Gastrocnemius medialis (tissue), 4 donors: ENCODE measurements at regions not wholly inside any gene's neighbourhood (a gene's known extent, or its start where the extent isn't known, plus 50 kb on each side); places are given as distances from the start of the nearest gene placed in this dataset.

Experiments used
- ATAC-seq, 2 donors: fragments of 150-250 bp; one replicate each; pipeline ENCODE4 v1.9.1; 2016
- DNase-seq, 2 donors: peaks; one replicate each; pipeline ENCODE4 v3.0.0-alpha.2; 2019
- H3K27ac ChIP-seq, 4 donors: fragments of 200-600 bp; sonication (generic); 1 replicate in 1 of 4; 2 replicates in 3 of 4; pipeline ENCODE4 v1.5.1; 2016 to 2018; ENCODE audit warnings: mild to moderate bottlenecking in 2 of 4, moderate library complexity in 1 of 4
- H3K27me3 ChIP-seq, 3 donors: fragments of 200-600 bp; sonication (generic) in 2 of 3; 1 replicate in 1 of 3; 2 replicates in 2 of 3; pipeline versions ENCODE4 v1.5.1 to v1.6.0; 2016 to 2019; ENCODE audit warnings: mild to moderate bottlenecking in 1 of 3, moderate library complexity in 1 of 3
- H3K36me3 ChIP-seq, 2 donors: fragments of 200-600 bp; sonication (generic) in 1 of 2; one replicate each; pipeline ENCODE4 v1.5.1; 2017 to 2018
- H3K4me1 ChIP-seq, 2 donors: fragments of 200-600 bp; sonication (generic) in 1 of 2; one replicate each; pipeline ENCODE4 v1.5.1; 2016 to 2017; ENCODE audit warnings: mild to moderate bottlenecking in 2 of 2
- H3K4me3 ChIP-seq, 4 donors: fragments of 200-600 bp; sonication (generic) in 3 of 4; 1 replicate in 1 of 4; 2 replicates in 3 of 4; pipeline ENCODE4 v1.5.1; 2016 to 2019; ENCODE audit warnings: mild to moderate bottlenecking in 2 of 4
- H3K9me3 ChIP-seq, 3 donors: fragments of 200-600 bp; sonication (generic) in 2 of 3; 1 replicate in 1 of 3; 2 replicates in 2 of 3; pipeline ENCODE4 v1.5.1; 2016 to 2019
- CTCF ChIP-seq, 5 experiments: fragments of 450-650 bp in 3 of 5; fragments of 200-600 bp in 2 of 5; sonication (generic) in 2 of 5; IDR thresholded peaks in 4 of 5; conservative IDR thresholded peaks in 1 of 5; 1 replicate in 4 of 5; 2 replicates in 1 of 5; pipeline ENCODE4 v1.5.1; 2016 to 2019; ENCODE audit warnings: antibody characterized with exemption in 5 of 5, mild to moderate bottlenecking in 3 of 5, moderate library complexity in 3 of 5
- POLR2A ChIP-seq, 2 donors: fragments of 450-650 bp; IDR thresholded peaks; one replicate each; pipeline ENCODE4 v1.6.1; 2017; ENCODE audit warnings: antibody characterized with exemption in 2 of 2, mild to moderate bottlenecking in 2 of 2, moderate library complexity in 2 of 2
- in situ Hi-C, 4 donors: fragments of 200-750 bp; cut with MboI; loops; one replicate each; pipeline versions ENCODE4 v1.15.0 to v1.8.0; 2017; ENCODE audit warnings: low sequenced_read_pairs in 4 of 4
- intact Hi-C: fragments of 100-400 bp; cut with DNase I; formaldehyde crosslinking; loops from one replicate; pipeline ENCODE4 v1.15.1; 2023; ENCODE audit warnings: low total_unique reads

- H3K27me3 ChIP-seq, result no peaks in the 10 kb centered on the region
- intact Hi-C loops, result no loop called here
- H3K36me3 ChIP-seq, result no peaks in the 10 kb centered on the region
- TF ChIP-seq CTCF (IDR thresholded peaks at IDR 0.05 in 4 of 5, conservative IDR thresholded peaks at IDR 0.05 in 1 of 5) (no peak), POLR2A (IDR thresholded peaks at IDR 0.05) (no peak)
- in situ Hi-C loops, result no loop called here
- DNase-seq (no peak), ATAC-seq (no peak)
- H3K4me1 ChIP-seq, result no peaks in the 10 kb centered on the region
- H3K9me3 ChIP-seq, result no peaks in the 10 kb centered on the region
- no peak overlapping the region for H3K27ac ChIP-seq
- no peak overlapping the region for H3K4me3 ChIP-seq
Observed at GRCh38 chr6:968791-969190, 275.9 kb upstream of the EXOC2 start.

- intact Hi-C loops, result no loop called here
- in situ Hi-C loops, result no loop called here
- Histone ChIP-seq H3K4me1 (no peaks in the 10 kb centered on the region), H3K9me3 (no peaks in the 10 kb centered on the region), H3K4me3 (no peak overlapping the region), H3K36me3 (no peaks in the 10 kb centered on the region), H3K27ac (no peak overlapping the region), H3K27me3 (no peaks in the 10 kb centered on the region)
- ATAC-seq, result no peak
- DNase-seq, result no peak
- TF ChIP-seq CTCF (IDR thresholded peaks at IDR 0.05 in 4 of 5, conservative IDR thresholded peaks at IDR 0.05 in 1 of 5) (no peak), POLR2A (IDR thresholded peaks at IDR 0.05) (no peak)
Observed at GRCh38 chr6:967701-968100, 274.8 kb upstream of the EXOC2 start.

- H3K9me3 ChIP-seq, result no peaks in the 10 kb centered on the region
- no peaks in the 10 kb centered on the region for H3K27me3 ChIP-seq
- no peak overlapping the region for H3K27ac ChIP-seq
- no peaks in the 10 kb centered on the region for H3K4me1 ChIP-seq
- in situ Hi-C loops (no loop called here), intact Hi-C loops (no loop called here)
- no peak overlapping the region for H3K4me3 ChIP-seq
- ATAC-seq, result no peak
- TF ChIP-seq CTCF (IDR thresholded peaks at IDR 0.05 in 4 of 5, conservative IDR thresholded peaks at IDR 0.05 in 1 of 5), result no peak
- no peak for TF ChIP-seq POLR2A (IDR thresholded peaks at IDR 0.05)
- H3K36me3 ChIP-seq, result no peaks in the 10 kb centered on the region
- DNase-seq, result no peak
Observed at GRCh38 chr6:965343-965742, 272.4 kb upstream of the EXOC2 start.

- Histone ChIP-seq H3K27ac (no peak overlapping the region), H3K4me3 (no peak overlapping the region), H3K27me3 (no peaks in the 10 kb centered on the region), H3K9me3 (no peaks in the 10 kb centered on the region), H3K36me3 (no peaks in the 10 kb centered on the region), H3K4me1 (no peaks in the 10 kb centered on the region)
- ATAC-seq, result no peak
- in situ Hi-C loops, result no loop called here
- TF ChIP-seq POLR2A (IDR thresholded peaks at IDR 0.05) (no peak), CTCF (IDR thresholded peaks at IDR 0.05 in 4 of 5, conservative IDR thresholded peaks at IDR 0.05 in 1 of 5) (no peak)
- no peak for DNase-seq
- intact Hi-C loops, result no loop called here
Observed at GRCh38 chr6:963456-963855, 270.5 kb upstream of the EXOC2 start.

- H3K36me3 ChIP-seq, result no peaks in the 10 kb centered on the region
- H3K4me3 ChIP-seq, result no peak overlapping the region
- no peaks in the 10 kb centered on the region for H3K27me3 ChIP-seq
- no peaks in the 10 kb centered on the region for H3K4me1 ChIP-seq
- H3K9me3 ChIP-seq, result no peaks in the 10 kb centered on the region
- in situ Hi-C loops (no loop called here), intact Hi-C loops (no loop called here)
- DNase-seq, result no peak
- TF ChIP-seq CTCF (IDR thresholded peaks at IDR 0.05 in 4 of 5, conservative IDR thresholded peaks at IDR 0.05 in 1 of 5) (no peak), POLR2A (IDR thresholded peaks at IDR 0.05) (no peak)
- no peak overlapping the region for H3K27ac ChIP-seq
- ATAC-seq, result no peak
Observed at GRCh38 chr6:961407-961960, 268.5 kb upstream of the EXOC2 start.
